ENCODE measurements at regions not wholly inside any gene's neighbourhood (a gene's known extent, or its start where the extent isn't known, plus 50 kb on each side); places are given as distances from the start of the nearest gene placed in this dataset.
"Not testable (repeated sequence)": the region's sequence is repeated elsewhere in the genome, so short reads cannot be mapped to it uniquely, and the experiment has no call there.

- peak; percentile 37 for DNase-seq (ENCODE audit: low spot score)
Observed at GRCh38 chr6:17012421-17013225, 89.2 kb upstream of the STMND1 start.

- no peak for DNase-seq (ENCODE audit: low spot score)
Observed at GRCh38 chr6:17011985-17012384, 89.9 kb upstream of the STMND1 start.

- DNase-seq (ENCODE audit: low spot score): no peak
Observed at GRCh38 chr6:17007749-17008148, 94.1 kb upstream of the STMND1 start.

- DNase-seq (ENCODE audit: low spot score): no peak
Observed at GRCh38 chr6:17006543-17006942, 95.3 kb upstream of the STMND1 start.

- DNase-seq (ENCODE audit: low spot score): no peak
Observed at GRCh38 chr6:17004269-17004668, 97.6 kb upstream of the STMND1 start.

- no peak for DNase-seq (ENCODE audit: low spot score)
Observed at GRCh38 chr6:17002123-17002522, 99.7 kb upstream of the STMND1 start.

GRCh38 chr6:17001188-17001587, 100.7 kb upstream of the STMND1 start:
- DNase-seq (ENCODE audit: low spot score): no peak

- DNase-seq (ENCODE audit: low spot score): peak; percentile 15
Observed at GRCh38 chr6:16999491-17000436, 102.1 kb upstream of the STMND1 start.

- no peak for DNase-seq (ENCODE audit: low spot score)
Observed at GRCh38 chr6:16998461-16998860, 103.4 kb upstream of the STMND1 start.

GRCh38 chr6:16995511-16996250, 106.2 kb upstream of the STMND1 start:
- no peak for DNase-seq (ENCODE audit: low spot score)

- DNase-seq (ENCODE audit: low spot score): no peak
Observed at GRCh38 chr6:16993396-16993795, 108.5 kb upstream of the STMND1 start.

- DNase-seq (ENCODE audit: low spot score): no peak
Observed at GRCh38 chr6:16991981-16992629, 109.7 kb upstream of the STMND1 start.

GRCh38 chr6:16989976-16990375, 111.9 kb upstream of the STMND1 start:
- DNase-seq (ENCODE audit: low spot score): not testable (repeated sequence)

- no peak for DNase-seq (ENCODE audit: low spot score)
Observed at GRCh38 chr6:16989382-16989781, 112.5 kb upstream of the STMND1 start.

GRCh38 chr6:16987996-16988395, 113.9 kb upstream of the STMND1 start:
- DNase-seq (ENCODE audit: low spot score): no peak

GRCh38 chr6:16985513-16986284, 116.2 kb upstream of the STMND1 start:
- DNase-seq (ENCODE audit: low spot score): no peak

- DNase-seq (ENCODE audit: low spot score): peak; percentile 54
Observed at GRCh38 chr6:16982807-16983206, 119.0 kb upstream of the STMND1 start.

- DNase-seq (ENCODE audit: low spot score): no peak
Observed at GRCh38 chr6:16979677-16980370, 122.0 kb upstream of the STMND1 start.

GRCh38 chr6:16978686-16979085, 123.2 kb upstream of the STMND1 start:
- DNase-seq (ENCODE audit: low spot score): no peak
